ENCODE measurements at regions not wholly inside any gene's neighbourhood (a gene's known extent, or its start where the extent isn't known, plus 50 kb on each side); places are given as distances from the start of the nearest gene placed in this dataset.

- TF ChIP-seq EGR1 (IDR thresholded peaks at IDR 0.05; ENCODE audit: borderline replicate concordance in 1 of 2, low read depth in 2 of 2, low read length in 2 of 2) (no peak), JUND (IDR thresholded peaks at IDR 0.05; ENCODE audit: low read depth, low read length) (no peak), MEF2B (IDR thresholded peaks at IDR 0.05; ENCODE audit: partially characterized antibody, poor library complexity, severe bottlenecking) (no peak), HDAC6 (IDR thresholded peaks at IDR 0.05; ENCODE audit: unreplicated experiment) (no peak)
- TF ChIP-seq, protein P1, sequence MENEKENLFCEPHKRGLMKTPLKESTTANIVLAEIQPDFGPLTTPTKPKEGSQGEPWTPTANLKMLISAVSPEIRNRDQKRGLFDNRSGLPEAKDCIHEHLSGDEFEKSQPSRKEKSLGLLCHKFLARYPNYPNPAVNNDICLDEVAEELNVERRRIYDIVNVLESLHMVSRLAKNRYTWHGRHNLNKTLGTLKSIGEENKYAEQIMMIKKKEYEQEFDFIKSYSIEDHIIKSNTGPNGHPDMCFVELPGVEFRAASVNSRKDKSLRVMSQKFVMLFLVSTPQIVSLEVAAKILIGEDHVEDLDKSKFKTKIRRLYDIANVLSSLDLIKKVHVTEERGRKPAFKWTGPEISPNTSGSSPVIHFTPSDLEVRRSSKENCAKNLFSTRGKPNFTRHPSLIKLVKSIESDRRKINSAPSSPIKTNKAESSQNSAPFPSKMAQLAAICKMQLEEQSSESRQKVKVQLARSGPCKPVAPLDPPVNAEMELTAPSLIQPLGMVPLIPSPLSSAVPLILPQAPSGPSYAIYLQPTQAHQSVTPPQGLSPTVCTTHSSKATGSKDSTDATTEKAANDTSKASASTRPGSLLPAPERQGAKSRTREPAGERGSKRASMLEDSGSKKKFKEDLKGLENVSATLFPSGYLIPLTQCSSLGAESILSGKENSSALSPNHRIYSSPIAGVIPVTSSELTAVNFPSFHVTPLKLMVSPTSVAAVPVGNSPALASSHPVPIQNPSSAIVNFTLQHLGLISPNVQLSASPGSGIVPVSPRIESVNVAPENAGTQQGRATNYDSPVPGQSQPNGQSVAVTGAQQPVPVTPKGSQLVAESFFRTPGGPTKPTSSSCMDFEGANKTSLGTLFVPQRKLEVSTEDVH (IDR thresholded peaks at IDR 0.05; ENCODE audit: low read depth, partially characterized antibody) = no peak
These were observed 136.2 kb upstream of the NRBF2 start (continued) for GRCh38 chr10:62996925-62997324.

GRCh38 chr10:62996516-62996915, 136.6 kb upstream of the NRBF2 start:
- SMC1A ChIA-PET (ENCODE audit: uncharacterized antibody, unreplicated experiment) = interaction anchor here (1.4 kb wide), 2 partner anchors 9 to 10 kb away, joined by 3 read pairs; no protein-coding TSS in a partner anchor

More at GRCh38 chr10:62996516-62996915, 136.6 kb upstream of the NRBF2 start:
- no peaks in the 10 kb centered on the region for H3K27me3 ChIP-seq (replicated peaks in 1 of 2; ENCODE audit: control insufficient read depth in 2 of 2, insufficient read depth in 2 of 2, low read length in 1 of 2)
- no peak overlapping the region for H3K9ac ChIP-seq (ENCODE audit: control insufficient read depth, insufficient read depth, low read length)
- no peak overlapping the region for H3K4me2 ChIP-seq (ENCODE audit: control insufficient read depth, insufficient read depth)
- FAIRE-seq (no peak), DNase-seq (ENCODE audit: low read depth, low spot score) (no peak), ATAC-seq (no peak)
- H3K79me2 ChIP-seq (ENCODE audit: control insufficient read depth, insufficient read depth, low read length) = no peaks in the 10 kb centered on the region
- RAD21 ChIA-PET (ENCODE audit: unreplicated experiment) = no interaction called here
- H3K9me3 ChIP-seq (replicated peaks; ENCODE audit: control insufficient read depth, insufficient read depth, low read length) = no peaks in the 10 kb centered on the region; the same call in 1 of the 3 replicates
- intact Hi-C loops (cut with micrococcal nuclease; ENCODE audit: unreplicated experiment) = no loop called here
- in situ Hi-C loops (cut with MboI) = no loop called here
- no peaks in the 10 kb centered on the region for H3K36me3 ChIP-seq (ENCODE audit: control insufficient read depth in 2 of 2, insufficient read depth in 2 of 2, low read length in 1 of 2)
- 0% methylated on average over 1 of the region's 1 CpG for WGBS (ENCODE audit: insufficient coverage, insufficient replicate concordance, low lambda C conversion rate, missing lambda C conversion rate)
- CTCF ChIA-PET = no interaction called here
- no peak overlapping the region for H3K27ac ChIP-seq (ENCODE audit: control insufficient read depth, insufficient read depth)
- no TSS peak for BruUV-seq (replicated peaks)
- peaks cover 8% of the 10 kb centered on the region for H3K4me1 ChIP-seq (ENCODE audit: control insufficient read depth, insufficient read depth, low read length)
- no peak overlapping the region for H2AFZ ChIP-seq (ENCODE audit: control insufficient read depth, low read depth, low read length)
- no peak overlapping the region for H3K4me3 ChIP-seq
- POLR2A ChIA-PET = interaction anchor here (0.6 to 0.7 kb wide), 2 partner anchors 469 to 619 kb away, joined by 4 to 9 read pairs; no protein-coding TSS in a partner anchor
- no peaks in the 10 kb centered on the region for H4K20me1 ChIP-seq (ENCODE audit: control insufficient read depth, insufficient read depth)
- TF ChIP-seq MYC (IDR thresholded peaks at IDR 0.05; ENCODE audit: insufficient read depth, insufficient read length, insufficient replicate concordance, low read length, severe bottlenecking) = no peak
- no peak for TF ChIP-seq PRDM15 (CRISPR knock-in tag; IDR thresholded peaks at IDR 0.05)
